SJCRH30 (cell line): ENCODE measurements at regions not wholly inside any gene's neighbourhood (a gene's known extent, or its start where the extent isn't known, plus 50 kb on each side); places are given as distances from the start of the nearest gene placed in this dataset.
"Not testable (repeated sequence)": the region's sequence is repeated elsewhere in the genome, so short reads cannot be mapped to it uniquely, and the experiment has no call there.

Source experiments
- DNase-seq, 2 experiments: peaks; one replicate each; pipeline ENCODE4 v3.0.0-alpha.2; 2015 to 2020
- H3K27ac ChIP-seq: fragments of 250-450 bp; sonication (Bioruptor Pico); 2 replicates; pipeline ENCODE4 v1.5.1; 2020; ENCODE audit warnings: mild to moderate bottlenecking, moderate library complexity
- H3K27me3 ChIP-seq: fragments of 250-450 bp; sonication (Bioruptor Pico); 2 replicates; pipeline ENCODE4 v1.5.1; 2020; ENCODE audit warnings: mild to moderate bottlenecking, moderate library complexity
- H3K36me3 ChIP-seq: fragments of 250-450 bp; sonication (Bioruptor Pico); 2 replicates; pipeline ENCODE4 v1.5.1; 2020; ENCODE audit warnings: mild to moderate bottlenecking, moderate library complexity
- H3K4me1 ChIP-seq: fragments of 250-450 bp; sonication (Bioruptor Pico); 2 replicates; pipeline ENCODE4 v1.5.1; 2020; ENCODE audit warnings: mild to moderate bottlenecking, moderate library complexity
- H3K4me3 ChIP-seq: fragments of 250-450 bp; sonication (Bioruptor Pico); 2 replicates; pipeline ENCODE4 v1.5.1; 2020; ENCODE audit warnings: mild to moderate bottlenecking, moderate library complexity
- H3K9me3 ChIP-seq: fragments of 250-450 bp; sonication (Bioruptor Pico); replicated peaks from 2 replicates; pipeline ENCODE4 v1.5.1; 2020; ENCODE audit warnings: mild to moderate bottlenecking, moderate library complexity

GRCh38 chr9:106146066-106146840 lies 451.9 kb downstream of the TMEM38B start:
- H3K4me3 ChIP-seq = no peak overlapping the region
- H3K27me3 ChIP-seq = no peaks in the 10 kb centered on the region
- no peaks in the 10 kb centered on the region for H3K36me3 ChIP-seq
- no peaks in the 10 kb centered on the region for H3K9me3 ChIP-seq
- DNase-seq = no peak
- no peak overlapping the region for H3K27ac ChIP-seq
- no peaks in the 10 kb centered on the region; the same call in 1 of the 2 replicates for H3K4me1 ChIP-seq

- Histone ChIP-seq H3K4me3 (no peak overlapping the region), H3K9me3 (no peaks in the 10 kb centered on the region), H3K36me3 (no peaks in the 10 kb centered on the region), H3K27ac (no peak overlapping the region), H3K4me1 (no peaks in the 10 kb centered on the region; the same call in 1 of the 2 replicates), H3K27me3 (no peaks in the 10 kb centered on the region)
- DNase-seq = no peak
These were observed 452.5 kb downstream of the TMEM38B start for GRCh38 chr9:106146886-106147285.

DNA sequence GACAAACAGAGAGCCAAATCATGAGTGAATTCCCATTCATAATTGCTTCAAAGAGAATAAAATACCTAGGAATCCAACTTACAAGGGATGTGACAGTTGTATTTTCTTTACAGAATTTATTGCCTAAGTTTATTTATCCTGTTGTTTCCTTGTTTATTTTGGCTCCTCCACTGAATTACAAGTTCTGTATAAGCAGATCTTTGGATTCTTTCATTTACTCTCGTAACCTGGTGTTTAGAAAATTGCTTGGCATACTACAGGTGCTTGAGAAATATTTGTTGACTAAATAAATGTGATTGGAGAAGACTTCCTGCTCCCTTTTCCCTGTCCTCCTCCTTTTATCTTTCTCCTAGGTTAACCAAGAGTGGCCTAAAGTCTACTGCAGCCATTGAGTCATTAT lies 455.6 kb downstream of the TMEM38B start:
- H3K9me3 ChIP-seq = no peaks in the 10 kb centered on the region
- H3K27ac ChIP-seq = no peak overlapping the region
- no peaks in the 10 kb centered on the region for H3K36me3 ChIP-seq
- no peaks in the 10 kb centered on the region; the same call in 1 of the 2 replicates for H3K4me1 ChIP-seq
- H3K4me3 ChIP-seq = no peak overlapping the region
- DNase-seq = no peak
- H3K27me3 ChIP-seq = no peaks in the 10 kb centered on the region; the same call in 1 of the 2 replicates

GRCh38 chr9:106156465-106156864 lies 462.1 kb downstream of the TMEM38B start:
- Histone ChIP-seq H3K27me3 (no peaks in the 10 kb centered on the region; the same call in 1 of the 2 replicates), H3K4me3 (no peak overlapping the region), H3K36me3 (no peaks in the 10 kb centered on the region), H3K9me3 (no peaks in the 10 kb centered on the region), H3K27ac (no peak overlapping the region), H3K4me1 (no peaks in the 10 kb centered on the region)
- no peak for DNase-seq

DNA sequence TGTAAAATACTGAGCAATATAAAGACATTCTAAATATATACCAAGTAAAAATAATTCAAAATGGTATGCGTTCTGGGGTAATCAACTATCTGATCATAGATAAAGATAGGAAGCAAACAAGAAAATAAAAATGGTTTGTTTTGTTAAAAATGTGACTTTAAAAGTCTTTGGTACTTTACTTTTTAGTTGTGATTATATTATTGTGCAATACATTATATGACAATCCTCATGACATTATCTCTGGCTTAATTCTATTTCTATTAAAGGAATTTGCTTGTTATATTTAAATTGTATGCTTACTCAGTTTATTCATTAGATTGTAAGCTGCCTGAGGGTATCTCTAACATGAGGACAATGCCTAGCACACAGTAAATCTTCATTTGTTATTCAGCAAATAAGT lies 477.9 kb downstream of the TMEM38B start:
- no peak overlapping the region for H3K4me3 ChIP-seq
- H3K4me1 ChIP-seq = no peaks in the 10 kb centered on the region
- H3K36me3 ChIP-seq = no peaks in the 10 kb centered on the region
- no peak overlapping the region for H3K27ac ChIP-seq
- H3K9me3 ChIP-seq = no peaks in the 10 kb centered on the region
- H3K27me3 ChIP-seq = no peaks in the 10 kb centered on the region
- DNase-seq = no peak

GRCh38 chr9:106174346-106174745 lies 480.0 kb downstream of the TMEM38B start:
- Histone ChIP-seq H3K27me3 (no peaks in the 10 kb centered on the region), H3K4me3 (no peak overlapping the region), H3K9me3 (no peaks in the 10 kb centered on the region)

DNA sequence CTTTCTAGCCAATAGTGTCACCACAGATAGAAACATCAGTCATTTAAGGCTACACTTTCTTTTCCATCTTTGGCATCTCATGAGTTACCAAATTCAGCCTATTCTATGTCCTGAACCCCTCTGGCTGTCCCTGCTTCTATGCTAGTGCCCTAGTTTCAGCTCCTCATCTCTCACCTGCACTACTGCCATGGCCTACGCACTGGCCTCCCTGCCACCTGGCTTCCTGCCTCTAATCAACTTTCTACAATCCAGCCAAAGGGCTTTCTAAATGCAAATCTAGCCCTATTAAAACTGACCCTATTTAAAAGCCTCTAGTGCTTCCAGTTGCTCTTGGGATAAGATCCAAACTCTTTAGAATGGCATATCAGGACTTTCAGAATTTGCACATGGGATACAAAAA lies 482.9 kb downstream of the TMEM38B start:
- Histone ChIP-seq H3K27me3 (no peaks in the 10 kb centered on the region), H3K4me3 (no peak overlapping the region), H3K36me3 (no peaks in the 10 kb centered on the region), H3K4me1 (no peaks in the 10 kb centered on the region), H3K9me3 (no peaks in the 10 kb centered on the region), H3K27ac (no peak overlapping the region)
- DNase-seq = no peak

More at GRCh38 chr9:106174346-106174745, 480.0 kb downstream of the TMEM38B start:
- no peak overlapping the region for H3K27ac ChIP-seq
- no peak for DNase-seq
- no peaks in the 10 kb centered on the region for H3K4me1 ChIP-seq
- no peaks in the 10 kb centered on the region for H3K36me3 ChIP-seq

DNA sequence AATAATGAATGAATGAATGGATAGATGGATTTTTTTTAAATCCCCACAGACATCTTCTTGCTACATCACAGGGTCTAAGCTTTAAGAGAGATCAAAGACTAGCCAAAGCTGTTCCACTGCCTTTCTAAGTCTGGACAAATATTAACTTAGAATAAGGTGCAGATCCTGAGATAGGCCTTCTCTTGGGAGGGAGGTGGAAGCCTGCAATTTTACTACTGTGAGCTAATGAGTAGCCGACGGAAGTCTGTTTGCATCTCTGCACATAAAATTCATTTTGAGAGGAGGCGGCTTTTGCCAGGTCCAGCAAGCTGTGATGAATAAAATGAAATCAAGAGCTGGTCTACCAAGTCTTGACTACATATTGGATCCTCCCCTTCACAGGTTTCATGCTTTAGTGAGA lies 484.9 kb downstream of the TMEM38B start:
- H3K27me3 ChIP-seq = no peaks in the 10 kb centered on the region
- H3K27ac ChIP-seq = no peak overlapping the region
- H3K9me3 ChIP-seq = no peaks in the 10 kb centered on the region
- H3K4me3 ChIP-seq = no peak overlapping the region
- no peaks in the 10 kb centered on the region for H3K36me3 ChIP-seq
- no peak for DNase-seq
- no peaks in the 10 kb centered on the region for H3K4me1 ChIP-seq

DNA sequence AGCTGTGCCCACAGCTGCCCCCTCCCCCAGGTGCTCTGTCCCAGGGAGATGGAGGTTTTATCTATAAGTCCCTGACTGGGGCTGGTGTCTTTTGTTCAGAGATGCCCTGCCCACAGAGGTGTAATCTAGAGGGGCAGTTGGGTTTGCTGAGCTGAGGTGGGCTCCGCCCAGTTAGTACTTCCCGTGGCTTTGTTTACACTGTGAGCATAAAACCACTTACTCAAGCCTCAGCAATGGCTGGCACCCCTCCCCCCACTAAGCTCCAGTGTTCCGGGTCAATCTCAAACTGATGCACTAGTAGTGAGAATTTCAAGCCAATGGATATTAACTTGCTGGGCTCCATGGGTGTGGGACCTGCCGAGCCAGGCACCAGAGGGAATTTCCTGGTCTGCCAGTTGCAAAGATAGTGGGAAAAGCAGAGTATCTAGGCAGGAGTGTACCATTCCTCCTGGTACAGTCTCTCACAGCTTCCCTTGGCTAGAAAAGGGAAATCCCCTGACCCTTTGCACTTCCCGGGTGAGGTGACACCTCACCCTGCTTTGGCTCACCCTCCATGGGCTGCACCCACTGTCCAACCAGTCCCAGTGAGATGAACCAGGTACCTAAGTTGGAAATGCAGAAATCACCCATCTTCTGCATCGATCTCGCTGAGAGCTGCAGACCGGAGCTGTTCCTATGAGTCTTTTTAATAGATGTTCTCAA lies 509.6 kb downstream of the TMEM38B start:
- H3K27ac ChIP-seq, H3K4me1 ChIP-seq: not testable (repeated sequence)

GRCh38 chr9:106207298-106207697 lies 513.0 kb downstream of the TMEM38B start:
- H3K27me3 ChIP-seq = no peaks in the 10 kb centered on the region

More for the DNA sequence above, 509.6 kb downstream of the TMEM38B start:
- not testable (repeated sequence) for H3K9me3 ChIP-seq, H3K27me3 ChIP-seq, DNase-seq, H3K4me3 ChIP-seq, H3K36me3 ChIP-seq

DNA sequence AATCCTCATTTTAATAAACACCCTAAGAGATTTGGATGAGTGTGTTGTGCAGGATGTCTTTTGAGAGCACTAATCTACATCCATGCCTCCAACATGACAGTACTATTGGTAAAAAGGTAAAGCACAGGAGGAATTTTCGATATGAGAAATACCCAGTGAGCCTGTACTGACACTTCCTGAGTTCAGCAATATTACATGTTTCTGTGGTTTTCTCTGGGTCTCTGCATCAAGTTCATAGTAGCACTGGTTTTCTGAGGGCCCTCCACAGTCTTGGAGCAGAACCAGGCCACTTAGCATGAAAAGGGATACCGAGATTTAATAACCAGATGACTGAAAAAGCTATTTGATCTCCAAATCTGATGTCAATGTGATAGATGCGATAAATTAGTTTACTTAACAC lies 524.1 kb downstream of the TMEM38B start:
- Histone ChIP-seq H3K27me3 (no peaks in the 10 kb centered on the region), H3K4me3 (no peak overlapping the region), H3K4me1 (no peaks in the 10 kb centered on the region), H3K9me3 (no peaks in the 10 kb centered on the region; the same call in 1 of the 2 replicates), H3K27ac (no peak overlapping the region), H3K36me3 (no peaks in the 10 kb centered on the region)
- no peak for DNase-seq

More at GRCh38 chr9:106207298-106207697, 513.0 kb downstream of the TMEM38B start:
- Histone ChIP-seq H3K9me3 (no peaks in the 10 kb centered on the region; the same call in 1 of the 2 replicates), H3K27ac (no peak overlapping the region), H3K4me1 (no peaks in the 10 kb centered on the region), H3K36me3 (no peaks in the 10 kb centered on the region), H3K4me3 (no peak overlapping the region)
- DNase-seq = no peak

DNA sequence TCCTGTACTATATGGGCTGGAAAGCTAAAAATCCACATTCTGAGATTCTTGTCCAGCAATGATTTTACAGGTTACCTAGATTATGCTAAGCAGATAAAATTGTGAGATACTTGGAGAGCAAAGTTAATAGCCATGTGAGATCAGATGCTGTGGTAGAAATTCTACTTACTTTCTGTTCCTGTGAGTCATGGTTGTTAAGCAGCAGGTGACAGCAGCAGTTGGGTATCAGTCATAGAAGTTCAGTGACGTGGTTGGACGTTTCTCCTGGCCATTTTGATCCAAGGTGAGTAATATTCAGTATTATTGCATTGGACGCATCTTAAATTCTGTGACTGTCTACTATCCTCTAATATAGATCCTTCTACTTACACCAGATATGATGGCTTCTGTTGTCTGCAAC lies 524.5 kb downstream of the TMEM38B start:
- DNase-seq = no peak

GRCh38 chr9:106220415-106220814 lies 526.1 kb downstream of the TMEM38B start:
- no peaks in the 10 kb centered on the region; the same call in 1 of the 2 replicates for H3K9me3 ChIP-seq
- no peaks in the 10 kb centered on the region for H3K27me3 ChIP-seq
- no peak overlapping the region for H3K27ac ChIP-seq
- no peaks in the 10 kb centered on the region for H3K4me1 ChIP-seq
- H3K36me3 ChIP-seq = no peaks in the 10 kb centered on the region
- H3K4me3 ChIP-seq = no peak overlapping the region
- DNase-seq = no peak

More for the DNA sequence above, 524.5 kb downstream of the TMEM38B start:
- Histone ChIP-seq H3K27me3 (no peaks in the 10 kb centered on the region), H3K4me3 (no peak overlapping the region), H3K9me3 (no peaks in the 10 kb centered on the region; the same call in 1 of the 2 replicates), H3K27ac (no peak overlapping the region), H3K4me1 (no peaks in the 10 kb centered on the region), H3K36me3 (no peaks in the 10 kb centered on the region)

- no peak for DNase-seq
- Histone ChIP-seq H3K4me3 (no peak overlapping the region), H3K9me3 (no peaks in the 10 kb centered on the region), H3K36me3 (no peaks in the 10 kb centered on the region), H3K27ac (no peak overlapping the region), H3K4me1 (no peaks in the 10 kb centered on the region), H3K27me3 (no peaks in the 10 kb centered on the region)
These were observed 534.5 kb downstream of the TMEM38B start for GRCh38 chr9:106228861-106229260.

DNA sequence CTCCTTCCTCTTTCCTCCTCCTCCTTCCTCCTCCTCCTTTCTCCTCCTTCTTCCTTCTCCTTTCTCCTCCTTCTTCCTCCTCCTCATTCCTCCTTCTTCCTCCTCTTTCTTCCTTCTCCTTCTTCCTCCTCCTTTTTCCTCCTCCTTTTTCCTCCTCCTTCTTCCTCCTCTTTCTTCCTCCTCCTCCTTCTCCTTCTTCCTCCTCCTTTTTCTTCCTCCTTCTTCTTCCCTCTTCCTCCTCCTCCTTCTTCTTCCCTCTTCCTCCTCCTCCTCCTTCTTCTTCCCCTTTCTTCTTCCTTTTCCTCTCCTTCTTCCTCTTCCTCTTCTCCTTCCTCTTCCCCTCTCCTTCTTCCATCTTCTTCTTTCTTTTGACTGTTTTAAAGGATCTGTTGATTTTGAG lies 538.8 kb downstream of the TMEM38B start:
- Histone ChIP-seq H3K4me3 (no peak overlapping the region), H3K27ac (no peak overlapping the region), H3K9me3 (no peaks in the 10 kb centered on the region), H3K4me1 (no peaks in the 10 kb centered on the region), H3K27me3 (no peaks in the 10 kb centered on the region), H3K36me3 (no peaks in the 10 kb centered on the region)
- DNase-seq = no peak
